C4-2B (cell line): ENCODE measurements at regions not wholly inside any gene's neighbourhood (a gene's known extent, or its start where the extent isn't known, plus 50 kb on each side); places are given as distances from the start of the nearest gene placed in this dataset.

ENCODE experiments used
- CTCF ChIP-seq: fragments of 450-650 bp; conservative IDR thresholded peaks from 2 replicates; pipeline ENCODE4 v1.5.1; 2017; ENCODE audit warnings: mild to moderate bottlenecking
- ZFX ChIP-seq: fragments of 450-650 bp; IDR thresholded peaks from 2 replicates; pipeline ENCODE4 v1.6.1; 2017

GRCh38 chr16:48085729-48086128 lies 70.1 kb downstream of the ABCC12 start:
- TF ChIP-seq CTCF, result no peak
- no peak for TF ChIP-seq ZFX
